Spinal cord (tissue), 9 donors: ENCODE measurements at regions not wholly inside any gene's neighbourhood (a gene's known extent, or its start where the extent isn't known, plus 50 kb on each side); places are given as distances from the start of the nearest gene placed in this dataset.
A peak's percentile ranks its signal among the peaks of the same experiment; 100 is the strongest.

Experiments used
- DNase-seq, 6 donors: peaks; one replicate each; pipeline versions ENCODE4 v3.0.0 to v3.0.0-alpha.2; 2013 to 2015; ENCODE audit warnings: low spot score in 6 of 6, low read depth in 4 of 6
- H3K27ac ChIP-seq: one replicate; pipeline ENCODE4 v1.5.1; 2013; ENCODE audit warnings: low read depth, low read length, control low read depth
- H3K27me3 ChIP-seq: one replicate; pipeline ENCODE4 v1.6.1; 2013; ENCODE audit warnings: low read length; ENCODE audit not compliant: control insufficient read depth, insufficient read depth
- H3K36me3 ChIP-seq: one replicate; pipeline ENCODE4 v1.6.1; 2013; ENCODE audit warnings: low read length; ENCODE audit not compliant: control insufficient read depth, insufficient read depth
- H3K4me1 ChIP-seq: one replicate; pipeline ENCODE4 v1.6.1; 2013; ENCODE audit warnings: low read length; ENCODE audit not compliant: control insufficient read depth, insufficient read depth
- H3K4me3 ChIP-seq: one replicate; pipeline ENCODE4 v1.5.1; 2013; ENCODE audit warnings: low read depth, low read length, control low read depth
- H3K9me3 ChIP-seq: one replicate; pipeline ENCODE4 v1.6.1; 2013; ENCODE audit warnings: low read length; ENCODE audit not compliant: control insufficient read depth, insufficient read depth
- WGBS: methylation state at CpG from one replicate; pipeline ENCODE4 v1.1.5; 2013; ENCODE audit warnings: missing lambda C conversion rate; ENCODE audit not compliant: insufficient coverage; 5-methylcytosine and 5-hydroxymethylcytosine counted together
- donor health status: healthy.

DNA sequence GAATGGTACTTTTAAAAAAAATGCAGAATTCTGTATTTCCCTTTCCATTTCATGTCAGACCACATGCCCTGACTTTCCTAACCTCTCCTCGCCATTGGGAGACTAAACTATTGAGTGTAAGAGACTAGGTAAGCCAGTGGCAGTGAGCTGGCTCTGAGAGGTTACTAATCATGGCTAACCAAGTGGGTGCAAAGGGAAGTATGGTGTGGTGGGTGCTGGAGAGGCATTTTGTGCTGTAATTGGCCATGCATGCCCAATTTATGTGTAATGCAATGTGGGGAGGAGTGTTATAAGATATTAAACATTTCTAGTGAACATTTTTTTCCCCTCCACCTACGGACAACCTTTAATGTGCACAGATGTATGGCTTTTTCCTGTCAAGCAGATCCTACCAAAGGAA lies 190.1 kb downstream of the LMO4 start:
- whole genome bisulfite sequencing = no CpG with 5 or more reads among the region's 2 CpGs
- Histone ChIP-seq H3K9me3 (no peaks in the 10 kb centered on the region), H3K36me3 (no peaks in the 10 kb centered on the region), H3K4me3 (no peak overlapping the region), H3K27ac (no peak overlapping the region), H3K27me3 (no peaks in the 10 kb centered on the region), H3K4me1 (no peaks in the 10 kb centered on the region)
- DNase-seq = no peak

DNA sequence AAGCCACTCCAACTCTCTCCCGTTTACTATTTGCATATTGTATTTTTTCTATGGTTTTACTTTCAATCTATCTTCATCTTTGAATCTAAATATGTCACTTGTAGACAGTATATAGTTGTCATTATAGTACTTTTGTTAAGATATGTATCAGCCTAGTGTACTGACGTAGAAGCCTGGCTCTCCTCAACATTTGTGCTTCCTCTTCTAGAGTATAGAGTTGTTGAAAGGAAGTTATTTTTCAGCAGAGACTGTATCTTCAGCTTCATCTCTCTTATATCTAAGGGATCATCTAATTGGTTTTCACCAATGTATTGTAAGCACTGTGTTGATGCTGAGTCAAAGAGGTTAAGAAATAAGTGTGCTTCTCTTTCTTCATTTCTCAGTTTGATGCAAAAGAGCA lies 192.8 kb downstream of the LMO4 start:
- Histone ChIP-seq H3K4me3 (no peak overlapping the region), H3K9me3 (no peaks in the 10 kb centered on the region), H3K27me3 (no peaks in the 10 kb centered on the region), H3K27ac (no peak overlapping the region), H3K4me1 (no peaks in the 10 kb centered on the region), H3K36me3 (no peaks in the 10 kb centered on the region)
- no CpG with 5 or more reads among the region's 2 CpGs for WGBS
- DNase-seq = no peak

DNA sequence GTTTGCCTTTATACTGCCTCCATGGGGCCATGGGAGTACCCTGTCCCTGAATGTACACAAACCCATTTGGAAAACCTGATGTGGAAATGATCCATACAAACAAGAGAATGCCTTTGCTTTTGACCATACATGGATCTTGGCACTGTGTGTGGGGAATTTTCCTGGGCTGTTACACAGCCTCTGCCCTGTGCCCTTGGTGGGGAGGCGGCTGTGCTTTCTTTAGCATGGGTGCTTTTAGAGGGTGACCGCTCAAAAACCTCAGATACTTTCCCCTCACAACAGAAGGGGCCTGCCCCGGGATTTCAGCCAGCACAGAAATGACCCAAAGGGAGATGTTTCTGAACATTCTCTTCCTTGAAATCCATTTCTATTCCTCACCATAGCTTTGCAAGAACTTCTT lies 194.8 kb downstream of the LMO4 start:
- H3K9me3 ChIP-seq = no peaks in the 10 kb centered on the region
- H3K27me3 ChIP-seq = no peaks in the 10 kb centered on the region
- DNase-seq = peak in 1 of 6 donors; percentile 9
- no peak overlapping the region for H3K27ac ChIP-seq
- 100% methylated on average over 1 of the region's 3 CpGs for WGBS
- no peaks in the 10 kb centered on the region for H3K4me1 ChIP-seq
- H3K36me3 ChIP-seq = no peaks in the 10 kb centered on the region
- no peak overlapping the region for H3K4me3 ChIP-seq

DNA sequence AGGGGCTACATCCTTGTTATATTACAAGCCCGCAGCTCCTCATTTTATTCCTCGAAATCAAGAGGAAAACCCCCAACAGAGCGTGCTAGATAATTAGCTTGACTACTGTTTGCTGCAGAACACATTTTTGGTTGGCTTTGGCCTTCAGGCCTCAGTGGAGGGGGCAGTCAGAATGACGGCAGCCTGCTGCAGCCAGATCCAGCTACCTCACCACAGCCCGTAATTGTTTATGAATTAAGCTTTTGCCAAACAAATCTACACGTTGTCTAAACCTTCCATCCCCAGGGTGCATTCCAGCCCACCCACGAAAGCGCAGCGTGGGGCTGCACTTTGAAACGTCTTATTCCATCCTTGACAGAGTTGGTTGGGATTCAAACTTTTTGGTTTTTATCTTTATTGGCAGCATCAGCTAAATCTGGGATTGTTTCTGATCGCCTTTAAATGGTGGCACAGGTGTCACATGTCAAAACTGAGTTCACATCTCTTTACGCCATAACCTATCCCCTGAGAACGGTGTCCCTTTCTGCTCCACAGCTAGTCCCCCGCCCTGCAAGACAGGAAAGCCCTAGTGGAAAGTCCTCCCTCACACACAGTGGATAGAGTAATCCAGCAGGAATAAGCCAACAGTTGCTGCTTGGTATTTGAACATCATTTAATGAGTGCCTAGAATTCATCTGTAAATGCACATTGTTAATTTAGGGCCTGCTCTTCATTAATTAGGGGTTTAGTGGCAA lies 195.5 kb downstream of the LMO4 start:
- WGBS = 80% methylated on average over 11 of the region's 14 CpGs
- peak in 1 of 6 donors; percentile 23 for DNase-seq

DNA sequence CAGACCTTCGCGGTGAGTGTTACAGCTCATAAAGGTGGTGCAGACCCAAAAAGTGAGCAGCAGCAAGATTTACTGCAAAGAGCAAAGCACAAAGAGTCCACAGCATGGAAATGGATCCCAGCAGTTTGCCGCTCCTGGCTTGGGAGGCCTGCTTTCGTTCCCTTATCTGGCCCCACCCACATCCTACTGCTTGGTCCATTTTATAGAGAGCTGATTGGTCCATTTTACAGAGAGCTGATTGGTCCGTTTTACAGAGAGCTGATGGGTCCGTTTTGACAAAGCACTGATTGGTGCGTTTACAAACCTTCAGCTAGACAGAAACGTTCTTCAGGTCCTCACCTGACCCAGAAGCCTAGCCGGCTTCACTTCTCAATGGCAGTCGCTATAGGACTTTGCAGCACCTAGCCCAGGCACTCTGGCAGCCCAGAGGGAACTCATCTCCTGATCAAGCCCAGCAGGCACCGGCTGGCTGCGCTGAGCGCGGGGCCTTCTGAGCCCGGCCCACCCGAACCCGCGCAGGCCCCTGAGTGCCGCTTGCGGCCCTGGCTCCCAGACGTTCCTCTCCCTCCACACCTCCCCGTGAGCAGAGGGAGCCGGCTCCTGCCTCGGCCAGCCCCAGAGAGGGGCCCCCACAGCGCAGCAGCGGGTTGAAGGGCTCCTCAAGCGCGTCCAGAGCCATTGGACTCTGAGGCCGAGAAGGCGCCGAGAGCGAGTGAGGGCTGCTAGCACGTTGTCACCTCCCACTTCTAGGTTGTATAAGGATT lies 200.3 kb downstream of the LMO4 start:
- Histone ChIP-seq H3K27ac (no peak overlapping the region), H3K4me3 (no peak overlapping the region), H3K4me1 (no peaks in the 10 kb centered on the region), H3K9me3 (peaks cover 2% of the 10 kb centered on the region), H3K27me3 (no peaks in the 10 kb centered on the region), H3K36me3 (no peaks in the 10 kb centered on the region)
- 97% methylated on average over 25 of the region's 33 CpGs for WGBS
- no peak for DNase-seq

More for the DNA sequence above, 195.5 kb downstream of the LMO4 start:
- no peaks in the 10 kb centered on the region for H3K9me3 ChIP-seq
- no peak overlapping the region for H3K27ac ChIP-seq
- no peak overlapping the region for H3K4me3 ChIP-seq
- no peaks in the 10 kb centered on the region for H3K27me3 ChIP-seq
- no peaks in the 10 kb centered on the region for H3K36me3 ChIP-seq
- no peaks in the 10 kb centered on the region for H3K4me1 ChIP-seq

DNA sequence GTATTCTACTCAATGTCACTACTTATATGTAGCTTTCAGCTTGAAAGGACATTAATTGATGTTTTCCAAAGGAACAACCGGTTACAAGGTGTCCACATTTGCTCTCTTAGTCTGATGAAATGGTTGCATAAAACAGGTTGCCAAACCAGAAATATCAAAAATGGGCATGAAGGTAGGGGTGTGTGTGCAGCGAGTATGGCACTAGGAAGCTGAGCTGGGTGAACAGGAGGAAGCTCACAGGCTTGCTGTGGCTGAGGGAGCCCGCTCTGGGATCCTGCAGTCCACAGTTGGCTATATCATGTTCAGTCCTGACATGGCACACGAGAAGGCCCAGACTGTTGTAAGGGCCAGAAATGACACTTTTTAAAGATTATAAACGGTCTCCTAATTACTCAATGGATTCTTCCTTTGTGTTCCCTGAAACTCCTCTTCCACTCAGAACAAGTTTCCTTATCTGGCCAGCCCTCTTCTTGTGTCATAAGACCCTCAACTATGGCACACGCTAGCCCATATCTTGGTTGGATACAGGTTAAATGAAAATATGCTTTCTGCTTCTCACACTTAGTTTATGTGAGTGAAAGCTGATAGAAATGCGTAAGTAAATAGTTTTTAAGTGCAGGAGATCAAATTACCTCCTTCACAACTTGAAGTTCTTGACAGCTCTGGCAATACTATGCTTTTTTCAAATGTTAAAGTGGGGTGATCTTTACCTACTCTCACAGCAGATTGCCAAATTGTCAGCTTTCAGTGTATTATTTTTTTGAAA lies 201.5 kb downstream of the LMO4 start:
- no peak overlapping the region for H3K4me3 ChIP-seq
- H3K9me3 ChIP-seq = peaks cover 2% of the 10 kb centered on the region
- H3K36me3 ChIP-seq = no peaks in the 10 kb centered on the region
- WGBS = 92% methylated on average over 4 of the region's 7 CpGs
- no peaks in the 10 kb centered on the region for H3K4me1 ChIP-seq
- H3K27me3 ChIP-seq = no peaks in the 10 kb centered on the region
- no peak overlapping the region for H3K27ac ChIP-seq
- no peak for DNase-seq

DNA sequence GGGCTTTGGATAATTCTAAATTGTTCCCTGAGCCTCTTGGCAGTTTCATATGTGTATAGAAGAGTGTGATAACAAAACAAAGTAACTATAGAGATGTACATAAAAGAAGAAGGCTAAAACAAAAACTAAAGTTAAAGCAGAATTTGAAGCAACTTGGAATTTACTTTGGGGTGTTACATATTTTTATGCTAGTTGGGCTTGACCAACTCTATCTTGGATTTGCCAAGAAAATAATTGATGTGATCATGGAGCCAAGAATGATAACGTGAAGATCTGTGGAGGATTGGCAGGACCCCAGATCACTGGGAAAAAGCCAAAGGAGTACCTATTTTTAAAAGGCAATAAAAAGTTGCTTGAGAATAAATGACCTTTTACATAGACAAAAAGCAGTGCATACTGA lies 206.9 kb downstream of the LMO4 start:
- peaks cover 2% of the 10 kb centered on the region for H3K9me3 ChIP-seq
- DNase-seq = no peak
- no peak overlapping the region for H3K4me3 ChIP-seq
- H3K36me3 ChIP-seq = no peaks in the 10 kb centered on the region
- H3K4me1 ChIP-seq = no peaks in the 10 kb centered on the region
- no peaks in the 10 kb centered on the region for H3K27me3 ChIP-seq
- WGBS = 63% methylated on average over 1 of the region's 1 CpG
- no peak overlapping the region for H3K27ac ChIP-seq

DNA sequence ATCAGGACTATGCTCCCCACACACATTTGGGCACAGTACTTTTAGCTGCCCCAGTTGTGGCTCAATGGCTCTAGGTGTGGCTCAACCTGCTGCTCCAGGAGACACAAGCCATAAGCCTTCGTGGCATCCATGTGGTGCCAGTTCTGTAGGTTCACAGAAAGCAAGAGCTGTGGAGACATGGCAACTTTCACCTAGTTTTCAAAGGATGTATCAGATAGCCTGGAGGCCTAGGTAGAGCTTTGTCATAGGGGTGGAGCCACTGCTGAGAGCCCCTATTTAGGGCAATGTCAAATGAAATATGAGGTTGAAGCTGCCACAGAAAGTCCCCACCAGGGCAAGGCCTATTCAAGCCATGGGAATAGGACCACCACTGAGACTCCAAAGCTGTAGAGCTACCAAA lies 210.5 kb downstream of the LMO4 start:
- H3K4me1 ChIP-seq = no peaks in the 10 kb centered on the region
- H3K36me3 ChIP-seq = no peaks in the 10 kb centered on the region
- no peak for DNase-seq
- H3K4me3 ChIP-seq = no peak overlapping the region
- no peak overlapping the region for H3K27ac ChIP-seq
- H3K9me3 ChIP-seq = peaks cover 6% of the 10 kb centered on the region
- WGBS = 100% methylated on average over 1 of the region's 1 CpG
- H3K27me3 ChIP-seq = no peaks in the 10 kb centered on the region

DNA sequence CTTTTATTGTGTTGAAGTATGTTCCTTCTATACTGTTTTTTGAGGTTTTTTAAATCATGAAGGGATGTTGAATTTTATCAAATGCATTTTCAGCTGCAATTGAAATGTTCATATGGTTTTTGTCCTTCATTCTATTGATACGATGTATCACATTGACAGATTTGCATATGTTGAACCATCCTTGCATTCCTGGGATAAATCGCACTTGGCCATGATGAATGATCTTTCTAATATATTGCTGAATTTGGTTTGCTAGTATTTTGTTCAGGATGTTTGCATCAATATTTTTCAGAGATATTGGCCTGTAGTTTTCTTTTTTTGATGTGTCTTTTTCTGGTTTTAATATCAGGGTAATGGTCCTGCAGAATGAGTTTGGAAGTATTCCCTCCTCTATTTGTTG lies 214.0 kb downstream of the LMO4 start:
- Histone ChIP-seq H3K4me3 (no peak overlapping the region), H3K36me3 (no peaks in the 10 kb centered on the region), H3K9me3 (peaks cover 8% of the 10 kb centered on the region), H3K27ac (no peak overlapping the region), H3K27me3 (no peaks in the 10 kb centered on the region), H3K4me1 (no peaks in the 10 kb centered on the region)
- DNase-seq = no peak
- 100% methylated on average over 2 of the region's 2 CpGs for WGBS
